SK-N-SH (cell line): ENCODE measurements at regions not wholly inside any gene's neighbourhood (a gene's known extent, or its start where the extent isn't known, plus 50 kb on each side); places are given as distances from the start of the nearest gene placed in this dataset.
"Not testable (repeated sequence)": the region's sequence is repeated elsewhere in the genome, so short reads cannot be mapped to it uniquely, and the experiment has no call there.

Experiments used
- CTCF ChIA-PET: fragments of 300-600, 350-600 bp; formaldehyde crosslinking; extraction: SDS; loops from one replicate; lab custom pipeline; 2021; lab: Yijun Ruan, JAX
- POLR2A ChIA-PET: fragments of 350-600 bp; sonication (Branson Sonifier 250); formaldehyde crosslinking; extraction: SDS; loops from one replicate; lab custom pipeline; 2020; ENCODE audit warnings: antibody characterized with exemption, inconsistent platforms; lab: Yijun Ruan, JAX
- DNase-seq: peaks from one replicate; pipeline ENCODE4 v3.0.0; 2012
- H2AFZ ChIP-seq: fragments of 200-600 bp; sonication (generic); 2 replicates; pipeline ENCODE4 v1.8.1; 2016; ENCODE audit warnings: antibody characterized with exemption, mild to moderate bottlenecking, low read depth
- H3F3A ChIP-seq: fragments of 200-600 bp; sonication (generic); replicated peaks from 2 replicates; pipeline ENCODE3; 2016; ENCODE audit warnings: antibody characterized with exemption, mild to moderate bottlenecking; ENCODE audit not compliant: insufficient read depth
- H3K27ac ChIP-seq, 2 experiments: fragments of 200-500 bp in 1 of 2; fragments of 200-600 bp in 1 of 2; sonication (Bioruptor generic) in 1 of 2; sonication (generic), shearing (Covaris generic) in 1 of 2; 2 replicates each; pipeline versions ENCODE4 v1.5.1 to v1.6.1; 2014 to 2016; ENCODE audit warnings: low read depth in 2 of 2, inconsistent platforms in 1 of 2, low read length in 1 of 2, mild to moderate bottlenecking in 1 of 2, mixed read lengths in 1 of 2
- H3K27me3 ChIP-seq: fragments of 200-600 bp; sonication (generic), shearing (Covaris generic); 2 replicates; pipeline ENCODE4 v1.6.1; 2016; ENCODE audit warnings: mixed run types; ENCODE audit not compliant: insufficient read depth
- H3K36me3 ChIP-seq, 2 experiments: fragments of 200-500 bp in 1 of 2; fragments of 200-600 bp in 1 of 2; sonication (Bioruptor generic) in 1 of 2; sonication (generic) in 1 of 2; replicated peaks in 1 of 2; 2 replicates each; pipeline versions ENCODE3 to v1.5.1; 2014 to 2016; ENCODE audit warnings: low read length in 1 of 2, mild to moderate bottlenecking in 1 of 2; ENCODE audit not compliant: insufficient read depth in 2 of 2, control insufficient read depth in 1 of 2
- H3K4me1 ChIP-seq, 2 experiments: fragments of 200-500 bp in 1 of 2; fragments of 200-600 bp in 1 of 2; sonication (Bioruptor generic) in 1 of 2; sonication (generic), shearing (Covaris generic) in 1 of 2; 2 replicates each; pipeline versions ENCODE4 v1.5.1 to v1.6.1; 2014 to 2016; ENCODE audit warnings: low read depth in 1 of 2, low read length in 1 of 2, mixed run types in 1 of 2; ENCODE audit not compliant: insufficient read depth in 2 of 2, control insufficient read depth in 1 of 2
- H3K4me2 ChIP-seq: fragments of 200-600 bp; sonication (generic), shearing (Covaris generic); 2 replicates; pipeline ENCODE4 v1.6.1; 2017; ENCODE audit warnings: mixed run types
- H3K4me3 ChIP-seq, 2 experiments: fragments of 200-500 bp in 1 of 2; fragments of 200-600 bp in 1 of 2; sonication (Bioruptor generic) in 1 of 2; sonication (generic), shearing (Covaris generic) in 1 of 2; 2 replicates each; pipeline versions ENCODE4 v1.5.1 to v1.8.1; 2014 to 2016; ENCODE audit warnings: low read depth in 2 of 2, inconsistent platforms in 1 of 2, low read length in 1 of 2, mild to moderate bottlenecking in 1 of 2, mixed read lengths in 1 of 2, moderate library complexity in 1 of 2
- H3K79me2 ChIP-seq: fragments of 200-600 bp; sonication (generic); 2 replicates; pipeline ENCODE4 v1.8.1; 2017; ENCODE audit warnings: mild to moderate bottlenecking; ENCODE audit not compliant: insufficient read depth
- H3K9ac ChIP-seq: fragments of 200-600 bp; sonication (generic); 2 replicates; pipeline ENCODE4 v1.6.1; 2017; ENCODE audit warnings: mixed run types
- H3K9me2 ChIP-seq: fragments of 200-600 bp; sonication (generic); 2 replicates; pipeline ENCODE4 v1.6.1; 2017; ENCODE audit warnings: mixed run types
- H3K9me3 ChIP-seq: fragments of 200-600 bp; sonication (generic); 2 replicates; pipeline ENCODE4 v1.6.1; 2017; ENCODE audit warnings: mixed run types, mild to moderate bottlenecking, moderate library complexity
- H4K20me1 ChIP-seq: fragments of 200-600 bp; sonication (generic); 2 replicates; pipeline ENCODE4 v1.6.1; 2017; ENCODE audit warnings: mild to moderate bottlenecking, mixed run types; ENCODE audit not compliant: insufficient read depth
- EP300 ChIP-seq, 2 experiments: IDR thresholded peaks; 2 replicates each; pipeline versions ENCODE4 v1.4.0 to v1.6.1; 2012; ENCODE audit warnings: borderline replicate concordance in 1 of 2, low read depth in 1 of 2, low read length in 1 of 2
- GATA2 ChIP-seq: sonication (generic); formaldehyde crosslinking; IDR thresholded peaks from 2 replicates; pipeline ENCODE4 v1.5.0; 2020; ENCODE audit warnings: mild to moderate bottlenecking, missing genetic modification reagents
- MAX ChIP-seq: IDR thresholded peaks from 2 replicates; pipeline ENCODE4 v1.4.0; 2012; ENCODE audit warnings: low read depth
- MXI1 ChIP-seq: IDR thresholded peaks from 2 replicates; pipeline ENCODE4 v1.6.1; 2012; ENCODE audit warnings: mild to moderate bottlenecking, low read depth, low read length, improper control_type of control experiment
- RAD21 ChIP-seq: IDR thresholded peaks from 2 replicates; pipeline ENCODE4 v1.6.1; 2012; ENCODE audit warnings: mild to moderate bottlenecking, low read length
- RCOR1 ChIP-seq: fragments of 150-350 bp; IDR thresholded peaks from 2 replicates; pipeline ENCODE4 v1.6.1; 2017; ENCODE audit warnings: antibody characterized with exemption, low read length
- TAF1 ChIP-seq: IDR thresholded peaks from 2 replicates; pipeline ENCODE4 v1.6.1; 2012; ENCODE audit warnings: low read depth, mild to moderate bottlenecking, low read length, moderate library complexity, borderline replicate concordance
- TCF12 ChIP-seq: IDR thresholded peaks from 2 replicates; pipeline ENCODE4 v1.4.0; 2012
- TEAD4 ChIP-seq: IDR thresholded peaks from 2 replicates; pipeline ENCODE4 v1.4.0; 2012; ENCODE audit warnings: mild to moderate bottlenecking, borderline replicate concordance; ENCODE audit not compliant: insufficient read depth
- YY1 ChIP-seq: IDR thresholded peaks from 2 replicates; pipeline ENCODE4 v1.4.0; 2012; ENCODE audit warnings: low read depth, mild to moderate bottlenecking
- WGBS: methylation state at CpG from one replicate; pipeline ENCODE4 v1.1.6; 2017; ENCODE audit warnings: low lambda C conversion rate; 5-methylcytosine and 5-hydroxymethylcytosine counted together

- H3K27me3 ChIP-seq, result no peaks in the 10 kb centered on the region
- H4K20me1 ChIP-seq, result no peaks in the 10 kb centered on the region
- no peaks in the 10 kb centered on the region for H3K36me3 ChIP-seq
- no peaks in the 10 kb centered on the region for H3K9me3 ChIP-seq
- no peak for TF ChIP-seq RAD21
- no peak for TF ChIP-seq MAX
- H3K9ac ChIP-seq, result no peak overlapping the region
- DNase-seq, result no peak
- ChIA-PET CTCF (no interaction called here), POLR2A (no interaction called here)
- no peaks in the 10 kb centered on the region for H3K9me2 ChIP-seq
- H3F3A ChIP-seq, result no peaks in the 10 kb centered on the region
- no peak overlapping the region for H3K4me3 ChIP-seq
- no peak overlapping the region for H3K4me2 ChIP-seq
- H2AFZ ChIP-seq, result no peak overlapping the region
- no peak overlapping the region for H3K27ac ChIP-seq
- H3K4me1 ChIP-seq, result peaks cover 0 to 4% of the 10 kb centered on the region in 2 experiments; a peak in 1 of 4 replicates
- H3K79me2 ChIP-seq, result no peaks in the 10 kb centered on the region
- WGBS, result 42% methylated on average over 10 of the region's 10 CpGs
These were observed 150.6 kb upstream of the PLD5 start for GRCh38 chr1:242674951-242675645.

- H3K4me2 ChIP-seq, result no peak overlapping the region
- no peak overlapping the region for H2AFZ ChIP-seq
- H3F3A ChIP-seq, result no peaks in the 10 kb centered on the region
- no peaks in the 10 kb centered on the region for H3K79me2 ChIP-seq
- DNase-seq, result no peak
- ChIA-PET POLR2A (no interaction called here), CTCF (no interaction called here)
- no peak overlapping the region for H3K9ac ChIP-seq
- no peak overlapping the region for H3K4me3 ChIP-seq
- no peaks in the 10 kb centered on the region for H3K36me3 ChIP-seq
- peaks cover 0 to 8% of the 10 kb centered on the region in 2 experiments; a peak in 2 of 4 replicates for H3K4me1 ChIP-seq
- WGBS, result 43% methylated on average over 2 of the region's 2 CpGs
- TF ChIP-seq MXI1 (no peak), TAF1 (no peak), YY1 (no peak)
- no peak overlapping the region for H3K27ac ChIP-seq
- no peaks in the 10 kb centered on the region for H3K27me3 ChIP-seq
- no peaks in the 10 kb centered on the region for H4K20me1 ChIP-seq
- H3K9me3 ChIP-seq, result no peaks in the 10 kb centered on the region
- no peaks in the 10 kb centered on the region for H3K9me2 ChIP-seq
These were observed 149.2 kb upstream of the PLD5 start for GRCh38 chr1:242673652-242674051.

GRCh38 chr1:242673165-242673564 lies 148.7 kb upstream of the PLD5 start:
- H4K20me1 ChIP-seq, POLR2A ChIA-PET, H3K27me3 ChIP-seq, H3K9me2 ChIP-seq, DNase-seq, H3K4me1 ChIP-seq, H3K4me3 ChIP-seq, H3K4me2 ChIP-seq, H3F3A ChIP-seq, H3K36me3 ChIP-seq, H3K27ac ChIP-seq, H3K79me2 ChIP-seq, H2AFZ ChIP-seq, CTCF ChIA-PET, H3K9ac ChIP-seq, H3K9me3 ChIP-seq: not testable (repeated sequence)
- 54% methylated on average over 4 of the region's 4 CpGs for WGBS

GRCh38 chr1:242670019-242670418 lies 145.5 kb upstream of the PLD5 start:
- peak overlapping the region in 1 of 2 experiments; percentile 77; a peak in 2 of 4 replicates for H3K27ac ChIP-seq
- no peak overlapping the region for H3K4me2 ChIP-seq
- no peaks in the 10 kb centered on the region for H3F3A ChIP-seq
- no peaks in the 10 kb centered on the region for H3K27me3 ChIP-seq
- no peaks in the 10 kb centered on the region for H3K36me3 ChIP-seq
- H3K4me3 ChIP-seq, result no peak overlapping the region
- no peaks in the 10 kb centered on the region for H4K20me1 ChIP-seq
- H3K9ac ChIP-seq, result no peak overlapping the region
- H3K9me2 ChIP-seq, result no peaks in the 10 kb centered on the region
- WGBS, result 19% methylated on average over 2 of the region's 2 CpGs
- ChIA-PET CTCF (interaction anchor here (1.0 kb wide), 2 partner anchors 23 to 93 kb away, joined by 3 to 5 read pairs; no protein-coding TSS in a partner anchor), POLR2A (no interaction called here)
- no peaks in the 10 kb centered on the region for H3K9me3 ChIP-seq
- H2AFZ ChIP-seq, result no peak overlapping the region
- TF ChIP-seq EP300 (IDR thresholded peaks at IDR 0.05; ENCODE audit: borderline replicate concordance in 1 of 2, low read depth in 1 of 2, low read length in 1 of 2), result peak in 1 of 2 experiments; percentile 78; a peak in 2 of 4 replicates
- peak; percentile 57; the same call in 1 of the 2 replicates for TF ChIP-seq RCOR1
- TF ChIP-seq TEAD4, result no peak
- peak; percentile 30; the same call in 1 of the 2 replicates for TF ChIP-seq TCF12
- peak; percentile 81 for TF ChIP-seq GATA2 (CRISPR knock-in tag)
- peaks cover 0 to 8% of the 10 kb centered on the region in 2 experiments; a peak in 2 of 4 replicates for H3K4me1 ChIP-seq
- H3K79me2 ChIP-seq, result no peaks in the 10 kb centered on the region
- peak; percentile 50 for DNase-seq
